ENCODE measurements at regions not wholly inside any gene's neighbourhood (a gene's known extent, or its start where the extent isn't known, plus 50 kb on each side); places are given as distances from the start of the nearest gene placed in this dataset.

DNA sequence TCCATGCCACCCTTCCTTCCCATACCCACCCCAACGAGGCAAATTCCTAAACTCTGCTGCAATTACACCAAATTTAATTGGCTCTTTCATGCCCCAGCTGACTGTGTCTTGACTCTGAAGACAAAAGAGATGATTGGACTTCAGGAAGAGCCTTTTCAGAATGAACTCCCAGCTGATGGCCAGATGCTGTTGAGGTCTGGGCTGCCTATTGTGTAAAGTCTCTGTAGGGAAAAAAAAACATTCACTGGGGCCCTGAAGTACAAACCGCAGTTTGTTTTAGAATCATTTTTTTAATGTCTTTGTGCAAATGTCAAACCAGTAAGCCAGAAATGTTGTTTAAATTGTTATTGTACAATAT is 174.8 kb downstream of the HHIP start:
- TF ChIP-seq, protein P1, sequence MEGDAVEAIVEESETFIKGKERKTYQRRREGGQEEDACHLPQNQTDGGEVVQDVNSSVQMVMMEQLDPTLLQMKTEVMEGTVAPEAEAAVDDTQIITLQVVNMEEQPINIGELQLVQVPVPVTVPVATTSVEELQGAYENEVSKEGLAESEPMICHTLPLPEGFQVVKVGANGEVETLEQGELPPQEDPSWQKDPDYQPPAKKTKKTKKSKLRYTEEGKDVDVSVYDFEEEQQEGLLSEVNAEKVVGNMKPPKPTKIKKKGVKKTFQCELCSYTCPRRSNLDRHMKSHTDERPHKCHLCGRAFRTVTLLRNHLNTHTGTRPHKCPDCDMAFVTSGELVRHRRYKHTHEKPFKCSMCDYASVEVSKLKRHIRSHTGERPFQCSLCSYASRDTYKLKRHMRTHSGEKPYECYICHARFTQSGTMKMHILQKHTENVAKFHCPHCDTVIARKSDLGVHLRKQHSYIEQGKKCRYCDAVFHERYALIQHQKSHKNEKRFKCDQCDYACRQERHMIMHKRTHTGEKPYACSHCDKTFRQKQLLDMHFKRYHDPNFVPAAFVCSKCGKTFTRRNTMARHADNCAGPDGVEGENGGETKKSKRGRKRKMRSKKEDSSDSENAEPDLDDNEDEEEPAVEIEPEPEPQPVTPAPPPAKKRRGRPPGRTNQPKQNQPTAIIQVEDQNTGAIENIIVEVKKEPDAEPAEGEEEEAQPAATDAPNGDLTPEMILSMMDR (IDR thresholded peaks at IDR 0.05): no peak
- no peak for TF ChIP-seq POLR2A (IDR thresholded peaks at IDR 0.05)
